ENCODE measurements at regions not wholly inside any gene's neighbourhood (a gene's known extent, or its start where the extent isn't known, plus 50 kb on each side); places are given as distances from the start of the nearest gene placed in this dataset.

GRCh38 chr12:58211211-58211610 lies 269.8 kb downstream of the ATP23 start:
- no peaks in the 10 kb centered on the region for H3K36me3 ChIP-seq
- H3K9me3 ChIP-seq: no peaks in the 10 kb centered on the region
- DNase-seq: no peak
- H3K4me3 ChIP-seq (ENCODE audit: low read depth, low read length): no peak overlapping the region
- no peaks in the 10 kb centered on the region for H3K27me3 ChIP-seq
- no peaks in the 10 kb centered on the region for H3K4me1 ChIP-seq
- no peak for TF ChIP-seq CTCF (IDR thresholded peaks at IDR 0.05; ENCODE audit: low read depth, low read length)

GRCh38 chr12:58217130-58217529 lies 275.8 kb downstream of the ATP23 start:
- no peaks in the 10 kb centered on the region for H3K9me3 ChIP-seq

GRCh38 chr12:58224536-58225105 lies 283.3 kb downstream of the ATP23 start:
- H3K4me1 ChIP-seq: no peaks in the 10 kb centered on the region
- no peaks in the 10 kb centered on the region for H3K36me3 ChIP-seq

More at GRCh38 chr12:58217130-58217529, 275.8 kb downstream of the ATP23 start:
- Histone ChIP-seq H3K27me3 (no peaks in the 10 kb centered on the region), H3K4me1 (no peaks in the 10 kb centered on the region), H3K36me3 (no peaks in the 10 kb centered on the region), H3K4me3 (ENCODE audit: low read depth, low read length) (no peak overlapping the region)
- TF ChIP-seq CTCF (IDR thresholded peaks at IDR 0.05; ENCODE audit: low read depth, low read length): no peak
- no peak for DNase-seq

GRCh38 chr12:58225203-58225877 lies 284.0 kb downstream of the ATP23 start:
- no peak for TF ChIP-seq CTCF (IDR thresholded peaks at IDR 0.05; ENCODE audit: low read depth, low read length)
- DNase-seq: no peak
- no peaks in the 10 kb centered on the region for H3K4me1 ChIP-seq
- H3K4me3 ChIP-seq (ENCODE audit: low read depth, low read length): no peak overlapping the region
- H3K27me3 ChIP-seq: no peaks in the 10 kb centered on the region; the same call in 1 of the 2 replicates
- H3K36me3 ChIP-seq: no peaks in the 10 kb centered on the region
- no peaks in the 10 kb centered on the region for H3K9me3 ChIP-seq

More at GRCh38 chr12:58224536-58225105, 283.3 kb downstream of the ATP23 start:
- no peak for TF ChIP-seq CTCF (IDR thresholded peaks at IDR 0.05; ENCODE audit: low read depth, low read length)
- no peak for DNase-seq
- no peak overlapping the region for H3K4me3 ChIP-seq (ENCODE audit: low read depth, low read length)
- no peaks in the 10 kb centered on the region for H3K9me3 ChIP-seq
- no peaks in the 10 kb centered on the region; the same call in 1 of the 2 replicates for H3K27me3 ChIP-seq

GRCh38 chr12:58233886-58234285 lies 292.5 kb downstream of the ATP23 start:
- DNase-seq: no peak
- no peaks in the 10 kb centered on the region for H3K4me1 ChIP-seq
- TF ChIP-seq CTCF (IDR thresholded peaks at IDR 0.05; ENCODE audit: low read depth, low read length): no peak
- H3K4me3 ChIP-seq (ENCODE audit: low read depth, low read length): no peak overlapping the region
- H3K36me3 ChIP-seq: no peaks in the 10 kb centered on the region
- no peaks in the 10 kb centered on the region for H3K27me3 ChIP-seq
- no peaks in the 10 kb centered on the region for H3K9me3 ChIP-seq

GRCh38 chr12:58238411-58238810 lies 297.0 kb downstream of the ATP23 start:
- Histone ChIP-seq H3K27me3 (no peaks in the 10 kb centered on the region), H3K36me3 (no peaks in the 10 kb centered on the region), H3K4me1 (no peaks in the 10 kb centered on the region), H3K4me3 (ENCODE audit: low read depth, low read length) (no peak overlapping the region), H3K9me3 (no peaks in the 10 kb centered on the region)
- no peak for TF ChIP-seq CTCF (IDR thresholded peaks at IDR 0.05; ENCODE audit: low read depth, low read length)
- DNase-seq: no peak

Measured in BE2C (cell line).